IMR-90 (cell line): ENCODE measurements at regions not wholly inside any gene's neighbourhood (a gene's known extent, or its start where the extent isn't known, plus 50 kb on each side); places are given as distances from the start of the nearest gene placed in this dataset.

Experiments used
- ATAC-seq: fragments of 200-7000 bp; cut with Tn5 transposase; 2 replicates; pipeline ENCODE4 v1.9.1; 2020; ENCODE audit warnings: low read depth, mild to moderate bottlenecking, moderate library complexity
- BruUV-seq: library from RNA; stranded (reverse); fragments of 400-500 nt; replicated peaks from 2 replicates; lab custom pipeline; 2021; lab: Mats Ljungman, UMichigan
- CTCF ChIA-PET: fragments of 300-600 bp; formaldehyde crosslinking; extraction: SDS; loops from one replicate; lab custom pipeline; 2021; ENCODE audit warnings: antibody characterized with exemption; lab: Yijun Ruan, JAX
- POLR2A ChIA-PET: fragments of 300-600 bp; sonication (Branson Sonifier 250); formaldehyde crosslinking; loops from one replicate; lab custom pipeline; 2022; ENCODE audit warnings: antibody characterized with exemption; ENCODE audit not compliant: unreplicated experiment; lab: Charles Lee
- DNase-seq: peaks from one replicate; pipeline ENCODE4 v3.0.0; 2013
- H2AFZ ChIP-seq: replicated peaks from 2 replicates; pipeline ENCODE3; 2013; ENCODE audit warnings: low read length, mild to moderate bottlenecking; ENCODE audit not compliant: poor library complexity
- H2AK5ac ChIP-seq: 2 replicates; pipeline ENCODE4 v1.6.1; 2013; ENCODE audit warnings: low read depth, low read length, inconsistent platforms
- H2AK9ac ChIP-seq: replicated peaks from 2 replicates; pipeline ENCODE3; 2013; ENCODE audit warnings: mild to moderate bottlenecking, low read depth, low read length, moderate library complexity; ENCODE audit not compliant: poor library complexity
- H2BK120ac ChIP-seq: 2 replicates; pipeline ENCODE4 v1.6.1; 2013; ENCODE audit warnings: low read depth, low read length, inconsistent platforms
- H2BK15ac ChIP-seq: 3 replicates; pipeline ENCODE4 v1.6.1; 2013; ENCODE audit warnings: low read depth, low read length, inconsistent platforms
- H2BK20ac ChIP-seq: 2 replicates; pipeline ENCODE4 v1.6.1; 2013; ENCODE audit warnings: low read depth, mild to moderate bottlenecking, inconsistent platforms, low read length, moderate library complexity
- H2BK5ac ChIP-seq: 2 replicates; pipeline ENCODE4 v1.6.1; 2013; ENCODE audit warnings: mild to moderate bottlenecking, low read depth, low read length, inconsistent platforms; ENCODE audit not compliant: poor library complexity, severe bottlenecking
- H3K14ac ChIP-seq: replicated peaks from 2 replicates; pipeline ENCODE4 v1.6.1; 2013; ENCODE audit warnings: low read depth, low read length, inconsistent platforms
- H3K18ac ChIP-seq: 2 replicates; pipeline ENCODE4 v1.6.1; 2013; ENCODE audit warnings: low read depth, low read length, control low read depth
- H3K23ac ChIP-seq: 2 replicates; pipeline ENCODE4 v1.6.1; 2013; ENCODE audit warnings: low read depth, low read length, inconsistent platforms
- H3K27ac ChIP-seq: 2 replicates; pipeline ENCODE4 v1.5.1; 2013; ENCODE audit warnings: mild to moderate bottlenecking, control low read depth, low read length; ENCODE audit not compliant: insufficient read depth
- H3K27me3 ChIP-seq: 2 replicates; pipeline ENCODE4 v1.6.1; 2013; ENCODE audit warnings: low read length; ENCODE audit not compliant: control insufficient read depth, insufficient read depth
- H3K36me3 ChIP-seq: 2 replicates; pipeline ENCODE4 v1.6.1; 2013; ENCODE audit warnings: low read length, mixed read lengths; ENCODE audit not compliant: control insufficient read depth, insufficient read depth
- H3K4ac ChIP-seq: 2 replicates; pipeline ENCODE4 v1.6.1; 2013; ENCODE audit warnings: low read depth, low read length, inconsistent platforms
- H3K4me1 ChIP-seq: 2 replicates; pipeline ENCODE4 v1.6.1; 2013; ENCODE audit warnings: low read length, mixed read lengths; ENCODE audit not compliant: control insufficient read depth, insufficient read depth
- H3K4me2 ChIP-seq: 2 replicates; pipeline ENCODE4 v1.6.1; 2013; ENCODE audit warnings: low read depth, mild to moderate bottlenecking, control low read depth, low read length, moderate library complexity
- H3K4me3 ChIP-seq: 2 replicates; pipeline ENCODE4 v1.5.1; 2013; ENCODE audit warnings: low read depth, mild to moderate bottlenecking, control low read depth, low read length, moderate library complexity; ENCODE audit not compliant: insufficient read depth
- H3K56ac ChIP-seq: 2 replicates; pipeline ENCODE4 v1.6.1; 2013; ENCODE audit warnings: low read length, inconsistent platforms; ENCODE audit not compliant: insufficient read depth; ENCODE audit errors: extremely low read depth
- H3K79me1 ChIP-seq, 2 experiments: 2 replicates each; pipeline ENCODE4 v1.6.1; 2013; ENCODE audit warnings: low read length in 2 of 2, inconsistent platforms in 1 of 2, low read depth in 1 of 2
- H3K9ac ChIP-seq: 2 replicates; pipeline ENCODE4 v1.6.1; 2013; ENCODE audit warnings: low read depth, low read length, control low read depth
- H3K9me1 ChIP-seq: 2 replicates; pipeline ENCODE4 v1.6.1; 2013; ENCODE audit warnings: low read length, inconsistent platforms; ENCODE audit not compliant: insufficient read depth
- H3K9me3 ChIP-seq: 2 replicates; pipeline ENCODE4 v1.6.1; 2013; ENCODE audit warnings: low read length; ENCODE audit not compliant: control insufficient read depth, insufficient read depth
- H4K20me1 ChIP-seq: 2 replicates; pipeline ENCODE4 v1.6.1; 2013; ENCODE audit warnings: low read length, inconsistent platforms; ENCODE audit not compliant: insufficient read depth
- H4K5ac ChIP-seq: 2 replicates; pipeline ENCODE4 v1.6.1; 2013; ENCODE audit warnings: mild to moderate bottlenecking, low read depth, low read length, control low read depth
- H4K8ac ChIP-seq, 2 experiments: 2 replicates each; pipeline ENCODE4 v1.6.1; 2013; ENCODE audit warnings: low read depth in 2 of 2, low read length in 2 of 2, control low read depth in 1 of 2, inconsistent platforms in 1 of 2
- H4K91ac ChIP-seq: 2 replicates; pipeline ENCODE4 v1.6.1; 2013; ENCODE audit warnings: low read depth, low read length, inconsistent platforms; ENCODE audit not compliant: insufficient read depth
- CEBPB ChIP-seq: IDR thresholded peaks from 2 replicates; pipeline ENCODE4 v1.6.1; 2012; ENCODE audit warnings: low read depth, low read length, improper control_type of control experiment
- CTCF ChIP-seq: conservative IDR thresholded peaks from 2 replicates; pipeline ENCODE4 v1.5.1; 2012; ENCODE audit warnings: mild to moderate bottlenecking, low read depth, low read length, improper control_type of control experiment
- MAZ ChIP-seq: IDR thresholded peaks from 2 replicates; pipeline ENCODE4 v1.6.1; 2012; ENCODE audit warnings: low read depth, mild to moderate bottlenecking, low read length, improper control_type of control experiment, moderate library complexity, borderline replicate concordance
- RFX5 ChIP-seq: IDR thresholded peaks from 2 replicates; pipeline ENCODE4 v1.8.0; 2012; ENCODE audit warnings: low read depth, mild to moderate bottlenecking, low read length, moderate library complexity
- WGBS, 2 experiments: methylation state at CpG; one replicate each; pipeline versions ENCODE4 v1.1.5 to v1.1.7; 2013; ENCODE audit warnings: missing lambda C conversion rate in 2 of 2; ENCODE audit not compliant: insufficient read length in 1 of 2; ENCODE audit errors: extremely low coverage in 2 of 2; 5-methylcytosine and 5-hydroxymethylcytosine counted together
- dilution Hi-C: fragments of 300-500 bp; cut with HindIII; formaldehyde crosslinking; loops from one replicate; pipeline ENCODE4 v1.14.3; 2018; ENCODE audit warnings: low sequenced_read_pairs; ENCODE audit not compliant: unreplicated experiment
- in situ Hi-C: fragments of 300-500 bp; cut with MboI; formaldehyde crosslinking; loops from 3 replicates; pipeline ENCODE4 v1.14.3; 2019; ENCODE audit warnings: low sequenced_read_pairs, inconsistent platforms, mixed read lengths
- intact Hi-C: fragments of 100-400 bp; cut with micrococcal nuclease; formaldehyde crosslinking; loops from 2 replicates; pipeline ENCODE4 v1.10.0; 2022

DNA sequence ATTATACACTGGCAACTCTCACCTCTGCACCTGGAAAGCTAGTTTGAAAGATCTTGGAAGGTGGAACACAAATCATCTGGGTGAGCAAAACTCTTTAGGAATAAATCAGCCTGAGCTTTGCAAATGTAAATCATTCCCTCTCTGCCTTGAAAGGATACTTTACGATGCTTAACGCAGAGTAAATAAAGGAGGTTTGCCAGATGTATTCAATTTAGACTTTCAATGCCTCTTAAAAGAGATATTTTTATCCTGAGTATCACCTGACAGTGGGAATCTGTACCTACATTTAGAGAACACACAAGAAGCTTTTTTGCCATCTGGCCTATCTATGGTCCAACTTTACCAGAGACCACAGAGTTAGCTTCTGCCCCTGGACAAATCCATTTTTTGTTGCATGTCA lies 983.2 kb upstream of the CDH2 start:
- Histone ChIP-seq H4K20me1 (no peaks in the 10 kb centered on the region), H3K56ac (0 out of 2 replicates have a peak overlapping the region, but pooled peaks have one; percentile 51), H2BK120ac (peak overlapping the region; percentile 71), H3K9me1 (no peaks in the 10 kb centered on the region), H3K27ac (no peak overlapping the region), H4K8ac (peak overlapping the region; percentile 70 to 88; a peak in 3 of 4 replicates), H4K91ac (peak overlapping the region; percentile 72), H2BK20ac (peak overlapping the region; percentile 90), H3K79me1 (peaks cover 0 to 8% of the 10 kb centered on the region in 2 experiments; a peak in 1 of 4 replicates), H3K4me3 (no peak overlapping the region), H3K4me1 (peaks cover 13% of the 10 kb centered on the region), H3K27me3 (no peaks in the 10 kb centered on the region), H2BK15ac (peak overlapping the region; percentile 97), H3K4ac (peak overlapping the region; percentile 42; the same call in 1 of the 2 replicates), H2AK5ac (peak overlapping the region; percentile 18), H2BK5ac (peak overlapping the region; percentile 77), H3K4me2 (no peak overlapping the region), H3K9me3 (no peaks in the 10 kb centered on the region), H2AK9ac (no peak overlapping the region), H3K9ac (no peak overlapping the region; the same call in 1 of the 2 replicates), H2AFZ (no peak overlapping the region), H3K23ac (peak overlapping the region; percentile 50; the same call in 1 of the 2 replicates), H3K14ac (peak overlapping the region; percentile 87), H4K5ac (peak overlapping the region; percentile 74; the same call in 1 of the 2 replicates), H3K36me3 (no peaks in the 10 kb centered on the region), H3K18ac (peak overlapping the region; percentile 82; the same call in 1 of the 2 replicates)
- ChIA-PET POLR2A (no interaction called here), CTCF (no interaction called here)
- DNase-seq (no peak), ATAC-seq (no peak)
- TF ChIP-seq MAZ (no peak), CTCF (no peak), RFX5 (no peak), CEBPB (no peak)
- in situ Hi-C loops (no loop called here), intact Hi-C loops (loop anchor here (5.0 kb wide), 1 partner anchor 163 kb away; no protein-coding TSS in a partner anchor), dilution Hi-C loops (no loop called here)
- no CpG with 5 or more reads among the region's 2 CpGs for WGBS, 2 experiments
- BruUV-seq = no TSS peak
